ENCODE measurements at regions not wholly inside any gene's neighbourhood (a gene's known extent, or its start where the extent isn't known, plus 50 kb on each side); places are given as distances from the start of the nearest gene placed in this dataset.
"Not testable (repeated sequence)": the region's sequence is repeated elsewhere in the genome, so short reads cannot be mapped to it uniquely, and the experiment has no call there.

DNA sequence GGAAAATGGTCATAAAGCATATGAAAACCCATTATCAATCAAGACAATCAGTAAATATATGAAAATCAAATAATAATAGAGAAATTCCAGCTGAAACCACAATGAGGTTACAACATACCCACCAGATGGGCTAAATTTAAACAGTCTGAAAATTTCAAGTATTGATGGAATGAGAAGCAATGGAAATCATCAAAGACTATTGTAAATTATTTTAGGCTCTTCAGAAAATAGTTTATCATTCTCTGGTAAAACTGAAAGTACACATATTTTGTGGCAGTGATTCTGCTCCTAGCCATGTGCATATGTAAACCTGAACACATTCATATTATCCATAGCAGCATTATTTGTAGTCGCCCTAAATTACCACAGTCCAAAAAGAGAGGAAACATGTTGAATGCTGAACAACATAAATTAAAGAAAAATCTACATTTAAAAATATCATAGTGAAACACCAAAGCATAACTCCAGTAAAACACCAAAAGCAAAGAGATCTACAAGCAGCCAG is 215.3 kb downstream of the PRELID2 start:
- intact Hi-C loops (cut with DNase I; ENCODE audit: low total_unique reads), result no loop called here
- no peak overlapping the region for H3K4me3 ChIP-seq (ENCODE audit: low read depth, poor library complexity, severe bottlenecking)
- TF ChIP-seq, protein P1, sequence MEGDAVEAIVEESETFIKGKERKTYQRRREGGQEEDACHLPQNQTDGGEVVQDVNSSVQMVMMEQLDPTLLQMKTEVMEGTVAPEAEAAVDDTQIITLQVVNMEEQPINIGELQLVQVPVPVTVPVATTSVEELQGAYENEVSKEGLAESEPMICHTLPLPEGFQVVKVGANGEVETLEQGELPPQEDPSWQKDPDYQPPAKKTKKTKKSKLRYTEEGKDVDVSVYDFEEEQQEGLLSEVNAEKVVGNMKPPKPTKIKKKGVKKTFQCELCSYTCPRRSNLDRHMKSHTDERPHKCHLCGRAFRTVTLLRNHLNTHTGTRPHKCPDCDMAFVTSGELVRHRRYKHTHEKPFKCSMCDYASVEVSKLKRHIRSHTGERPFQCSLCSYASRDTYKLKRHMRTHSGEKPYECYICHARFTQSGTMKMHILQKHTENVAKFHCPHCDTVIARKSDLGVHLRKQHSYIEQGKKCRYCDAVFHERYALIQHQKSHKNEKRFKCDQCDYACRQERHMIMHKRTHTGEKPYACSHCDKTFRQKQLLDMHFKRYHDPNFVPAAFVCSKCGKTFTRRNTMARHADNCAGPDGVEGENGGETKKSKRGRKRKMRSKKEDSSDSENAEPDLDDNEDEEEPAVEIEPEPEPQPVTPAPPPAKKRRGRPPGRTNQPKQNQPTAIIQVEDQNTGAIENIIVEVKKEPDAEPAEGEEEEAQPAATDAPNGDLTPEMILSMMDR (IDR thresholded peaks at IDR 0.05), result no peak
- TF ChIP-seq POLR2A (IDR thresholded peaks at IDR 0.05), result no peak
- no peak for DNase-seq (ENCODE audit: low spot score in 2 of 2)
- WGBS, 2 donors, result 74 to 86% methylated on average over 1 of the region's 1 CpG

DNA sequence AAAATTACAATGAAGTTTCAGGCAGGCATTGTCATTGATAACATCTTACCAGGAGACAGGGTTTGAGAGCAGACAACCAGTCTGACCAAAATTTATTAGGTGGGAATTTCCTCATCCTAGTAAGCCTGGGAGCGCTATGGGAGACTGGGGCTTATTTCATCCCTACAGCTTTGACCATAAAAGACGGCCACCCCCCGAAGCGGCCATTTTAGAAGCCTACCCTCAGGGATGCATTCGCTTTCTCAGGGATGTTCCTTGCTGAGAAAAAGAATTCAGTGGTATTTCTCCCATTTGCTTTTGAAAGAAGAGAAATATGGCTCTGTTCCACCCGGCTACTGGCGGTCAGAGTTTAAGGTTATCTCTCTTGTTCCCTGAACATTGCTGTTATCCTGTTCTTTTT is 218.4 kb downstream of the PRELID2 start:
- whole genome bisulfite sequencing, 2 donors, result 92 to 96% methylated on average over 7 of the region's 7 CpGs
- intact Hi-C loops (cut with DNase I; ENCODE audit: low total_unique reads); H3K4me3 ChIP-seq (ENCODE audit: low read depth, poor library complexity, severe bottlenecking); DNase-seq (ENCODE audit: low spot score in 2 of 2): not testable (repeated sequence)

DNA sequence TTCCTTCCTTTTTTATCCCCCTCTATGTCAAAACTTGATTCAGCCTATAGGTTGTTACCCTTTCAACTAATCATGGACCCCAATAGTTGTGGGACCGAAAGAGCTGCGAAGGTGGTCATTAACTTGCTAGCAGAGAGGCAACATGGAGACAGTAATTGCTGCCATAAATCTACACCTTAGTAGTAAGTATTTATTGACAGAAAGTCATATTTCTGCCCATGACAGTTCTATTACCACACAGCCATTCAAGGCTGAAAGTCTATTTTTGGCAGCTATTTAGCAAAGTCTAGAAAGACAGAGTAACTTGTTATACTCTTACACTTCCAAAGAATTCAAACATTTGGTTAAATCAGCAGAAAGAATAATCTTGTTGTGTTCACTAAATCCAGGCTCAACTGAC is 236.2 kb downstream of the PRELID2 start:
- DNase-seq (ENCODE audit: low spot score in 2 of 2), result no peak
- intact Hi-C loops (cut with DNase I; ENCODE audit: low total_unique reads), result no loop called here
- no peak overlapping the region for H3K4me3 ChIP-seq (ENCODE audit: low read depth, poor library complexity, severe bottlenecking)
- WGBS, 2 donors, result 49 to 57% methylated on average over 2 of the region's 2 CpGs
- TF ChIP-seq, protein P1 (IDR thresholded peaks at IDR 0.05), result no peak
- no peak for TF ChIP-seq POLR2A (IDR thresholded peaks at IDR 0.05)

DNA sequence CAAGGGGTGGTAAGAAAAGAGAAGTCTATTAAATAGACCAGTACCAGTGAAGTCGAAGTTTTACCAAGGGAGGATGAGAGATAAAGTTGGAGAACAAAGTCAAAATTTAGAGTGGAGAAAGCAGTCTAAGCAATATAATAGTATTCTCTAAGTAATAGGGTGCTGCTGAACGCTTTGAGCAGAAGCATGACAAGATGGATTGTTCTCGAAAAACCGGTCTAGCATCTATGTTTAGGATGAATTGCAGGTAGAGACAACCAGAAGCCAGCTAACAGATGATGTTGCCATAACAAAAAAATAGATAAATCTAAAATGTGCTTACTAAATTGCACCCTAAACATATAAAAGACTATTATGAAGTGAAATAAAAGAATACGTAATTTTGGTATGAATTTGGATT is 237.0 kb downstream of the PRELID2 start:
- H3K4me3 ChIP-seq (ENCODE audit: low read depth, poor library complexity, severe bottlenecking), result no peak overlapping the region
- intact Hi-C loops (cut with DNase I; ENCODE audit: low total_unique reads), result no loop called here
- TF ChIP-seq POLR2A (IDR thresholded peaks at IDR 0.05), result no peak
- TF ChIP-seq, protein P1 (IDR thresholded peaks at IDR 0.05), result no peak
- 47 to 57% methylated on average over 5 of the region's 5 CpGs for WGBS, 2 donors
- no peak for DNase-seq (ENCODE audit: low spot score in 2 of 2)

DNA sequence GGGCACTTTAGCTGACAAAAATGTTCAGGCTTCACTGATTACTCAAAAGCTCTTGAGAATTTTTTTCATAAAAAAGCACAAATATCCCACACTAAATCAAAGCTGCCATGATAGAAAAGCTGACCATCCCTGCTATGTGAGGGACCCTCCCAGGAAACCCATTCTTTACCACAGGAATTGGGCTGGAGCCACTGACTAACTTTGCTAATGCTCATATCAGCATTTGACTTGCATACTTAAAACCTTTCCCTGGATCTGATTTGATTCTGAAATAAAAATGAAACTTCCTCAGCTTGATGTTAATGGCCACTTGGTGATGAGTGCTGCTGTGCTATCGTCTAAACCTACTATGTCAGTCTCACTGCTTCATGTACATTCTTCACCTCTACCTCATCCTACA is 243.6 kb downstream of the PRELID2 start:
- intact Hi-C loops (cut with DNase I; ENCODE audit: low total_unique reads), result loop anchor here (5.0 kb wide), 1 partner anchor 731 kb away; no protein-coding TSS in a partner anchor
- DNase-seq (ENCODE audit: low spot score in 2 of 2), result no peak
- H3K4me3 ChIP-seq (ENCODE audit: low read depth, poor library complexity, severe bottlenecking), result no peak overlapping the region
- WGBS, 2 donors, result 86 to 92% methylated on average over 1 of the region's 1 CpG
- TF ChIP-seq POLR2A (IDR thresholded peaks at IDR 0.05), result no peak
- TF ChIP-seq, protein P1 (IDR thresholded peaks at IDR 0.05), result no peak

DNA sequence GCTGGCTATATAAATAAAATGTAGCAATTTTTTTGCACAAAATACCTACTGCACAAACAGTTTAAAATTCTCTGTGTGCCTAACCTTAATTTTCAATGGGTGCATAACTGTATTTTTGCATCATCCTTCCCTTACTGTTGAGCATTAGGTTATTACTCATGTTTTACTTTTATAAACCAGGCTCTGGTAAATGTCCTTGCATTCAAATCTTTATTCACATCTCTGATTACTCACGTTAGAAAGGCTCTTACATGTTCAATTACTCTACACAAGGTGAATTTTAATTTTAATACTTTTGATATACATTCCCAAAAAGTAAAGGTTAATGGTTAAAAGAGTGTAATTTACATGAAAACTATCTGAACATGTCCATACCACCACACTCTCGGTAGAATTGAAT is 246.1 kb downstream of the PRELID2 start:
- no peak overlapping the region for H3K4me3 ChIP-seq (ENCODE audit: low read depth, poor library complexity, severe bottlenecking)
- intact Hi-C loops (cut with DNase I; ENCODE audit: low total_unique reads), result no loop called here
- TF ChIP-seq, protein P1 (IDR thresholded peaks at IDR 0.05), result no peak
- no peak for TF ChIP-seq POLR2A (IDR thresholded peaks at IDR 0.05)
- DNase-seq (ENCODE audit: low spot score in 2 of 2), result no peak
- 76 to 77% methylated on average over 2 of the region's 2 CpGs for whole genome bisulfite sequencing, 2 donors
